H1 (cell line): ENCODE measurements at regions not wholly inside any gene's neighbourhood (a gene's known extent, or its start where the extent isn't known, plus 50 kb on each side); places are given as distances from the start of the nearest gene placed in this dataset.

Experiments
- CTCF ChIA-PET: fragments of 300-600 bp; sonication (Branson Sonifier 250); formaldehyde crosslinking; loops from one replicate; lab custom pipeline; 2021; ENCODE audit not compliant: partially characterized antibody; lab: Charles Lee
- POLR2A ChIA-PET: fragments of 300-600 bp; sonication (Branson Sonifier 250); formaldehyde crosslinking; loops from one replicate; lab custom pipeline; 2021; ENCODE audit warnings: inconsistent platforms; ENCODE audit not compliant: partially characterized antibody; lab: Charles Lee
- DNase-seq, 2 experiments: peaks; one replicate each; pipeline versions ENCODE4 v3.0.0 to v3.0.0-alpha.2; 2010 to 2022; ENCODE audit warnings: low spot score in 2 of 2, low read depth in 1 of 2, mixed read lengths in 1 of 2
- FAIRE-seq: peaks from 2 replicates; lab custom pipeline; 2011; peaks lifted over from hg19 to GRCh38; lab: Jason Lieb, UNC
- H2AFZ ChIP-seq: 2 replicates; pipeline ENCODE4 v1.8.1; 2012; ENCODE audit warnings: low read length, inconsistent platforms
- H2AK5ac ChIP-seq: 2 replicates; pipeline ENCODE4 v1.6.1; 2013; ENCODE audit warnings: low read depth, low read length
- H2BK120ac ChIP-seq: replicated peaks from 2 replicates; pipeline ENCODE3; 2013; ENCODE audit warnings: low read depth, low read length, inconsistent platforms
- H2BK12ac ChIP-seq: 2 replicates; pipeline ENCODE4 v1.6.1; 2013; ENCODE audit warnings: low read depth, low read length
- H2BK15ac ChIP-seq: 2 replicates; pipeline ENCODE4 v1.6.1; 2013; ENCODE audit warnings: low read length
- H2BK20ac ChIP-seq: 2 replicates; pipeline ENCODE4 v1.6.1; 2013; ENCODE audit warnings: low read length
- H2BK5ac ChIP-seq: 2 replicates; pipeline ENCODE4 v1.6.1; 2013; ENCODE audit warnings: low read depth, low read length
- H3K14ac ChIP-seq: 2 replicates; pipeline ENCODE4 v1.6.1; 2013; ENCODE audit warnings: inconsistent platforms; ENCODE audit not compliant: insufficient read length
- H3K18ac ChIP-seq: 2 replicates; pipeline ENCODE4 v1.6.1; 2013; ENCODE audit warnings: low read length; ENCODE audit errors: extremely low read depth
- H3K23ac ChIP-seq: 2 replicates; pipeline ENCODE4 v1.6.1; 2013; ENCODE audit warnings: inconsistent platforms; ENCODE audit not compliant: insufficient read length
- H3K23me2 ChIP-seq: 2 replicates; pipeline ENCODE4 v1.6.1; 2013; ENCODE audit warnings: low read depth, low read length
- H3K27ac ChIP-seq: 2 replicates; pipeline ENCODE4 v1.6.1; 2011; ENCODE audit warnings: low read depth, low read length, inconsistent platforms
- H3K27me3 ChIP-seq, 4 experiments: replicated peaks in 1 of 4; 1 replicate in 1 of 4; 2 replicates in 3 of 4; pipeline versions ENCODE4 v1.6.1 to v1.8.1; 2011 to 2013; ENCODE audit warnings: low read length in 3 of 4, mild to moderate bottlenecking in 3 of 4, inconsistent platforms in 2 of 4, mixed read lengths in 2 of 4, moderate library complexity in 1 of 4; ENCODE audit not compliant: control insufficient read depth in 3 of 4, insufficient read depth in 3 of 4; ENCODE audit errors: extremely low read depth in 1 of 4
- H3K36me3 ChIP-seq, 4 experiments: 2 replicates each; pipeline versions ENCODE4 v1.6.1 to v1.8.1; 2011 to 2013; ENCODE audit warnings: mild to moderate bottlenecking in 4 of 4, low read length in 3 of 4, moderate library complexity in 2 of 4, control low read depth in 1 of 4, inconsistent platforms in 1 of 4; ENCODE audit not compliant: insufficient read depth in 4 of 4, control insufficient read depth in 2 of 4
- H3K4ac ChIP-seq: replicated peaks from 2 replicates; pipeline ENCODE3; 2013; ENCODE audit warnings: low read length, low read depth, mixed read lengths, inconsistent platforms; ENCODE audit not compliant: insufficient read length
- H3K4me1 ChIP-seq, 4 experiments: replicated peaks in 1 of 4; 1 replicate in 1 of 4; 2 replicates in 3 of 4; pipeline versions ENCODE4 v1.6.1 to v1.8.1; 2011 to 2013; ENCODE audit warnings: low read length in 3 of 4, inconsistent platforms in 2 of 4, mixed read lengths in 1 of 4; ENCODE audit not compliant: insufficient read depth in 4 of 4, control insufficient read depth in 3 of 4
- H3K4me2 ChIP-seq, 2 experiments: 2 replicates each; pipeline versions ENCODE4 v1.6.1 to v1.8.1; 2011 to 2013; ENCODE audit warnings: low read depth in 2 of 2, low read length in 2 of 2, control low read depth in 1 of 2, inconsistent platforms in 1 of 2, mild to moderate bottlenecking in 1 of 2; ENCODE audit not compliant: insufficient read depth in 1 of 2
- H3K4me3 ChIP-seq, 4 experiments: fragments of 200-600, 300-600 bp in 1 of 4; sonication (generic), shearing (Covaris generic), sonication (Bioruptor Twin) in 1 of 4; 2 replicates each; pipeline versions ENCODE4 v1.5.1 to v1.8.1; 2011 to 2016; ENCODE audit warnings: low read length in 4 of 4, low read depth in 3 of 4, control low read depth in 2 of 4, inconsistent platforms in 2 of 4, mild to moderate bottlenecking in 2 of 4, mixed read lengths in 1 of 4, moderate library complexity in 1 of 4; ENCODE audit not compliant: insufficient read depth in 2 of 4; ENCODE audit errors: extremely low read depth in 1 of 4
- H3K56ac ChIP-seq: replicated peaks from 2 replicates; pipeline ENCODE3; 2013; ENCODE audit warnings: low read depth, mild to moderate bottlenecking, mixed read lengths, low read length, inconsistent platforms; ENCODE audit not compliant: insufficient read length
- H3K79me1 ChIP-seq: 2 replicates; pipeline ENCODE4 v1.6.1; 2013; ENCODE audit warnings: low read depth, low read length, control low read depth
- H3K79me2 ChIP-seq, 2 experiments: 2 replicates each; pipeline versions ENCODE4 v1.6.1 to v1.8.1; 2012 to 2013; ENCODE audit warnings: low read length in 2 of 2, mild to moderate bottlenecking in 2 of 2, inconsistent platforms in 1 of 2; ENCODE audit not compliant: insufficient read depth in 2 of 2, control insufficient read depth in 1 of 2
- H3K9ac ChIP-seq, 4 experiments: replicated peaks in 1 of 4; 1 replicate in 1 of 4; 2 replicates in 3 of 4; pipeline versions ENCODE4 v1.6.1 to v1.8.1; 2011 to 2013; ENCODE audit warnings: low read depth in 3 of 4, low read length in 3 of 4, control low read depth in 2 of 4, mild to moderate bottlenecking in 2 of 4, moderate library complexity in 2 of 4, inconsistent platforms in 1 of 4; ENCODE audit errors: extremely low read depth in 1 of 4
- H3K9me3 ChIP-seq, 2 experiments: 2 replicates each; pipeline versions ENCODE4 v1.6.1 to v1.8.1; 2012 to 2013; ENCODE audit warnings: mild to moderate bottlenecking in 2 of 2, moderate library complexity in 2 of 2, control low read depth in 1 of 2, inconsistent platforms in 1 of 2, low read depth in 1 of 2, low read length in 1 of 2, mixed read lengths in 1 of 2; ENCODE audit not compliant: insufficient read depth in 2 of 2
- H4K20me1 ChIP-seq, 2 experiments: replicated peaks in 1 of 2; 2 replicates each; pipeline versions ENCODE3 to v1.8.1; 2011 to 2013; ENCODE audit warnings: inconsistent platforms in 2 of 2, low read length in 2 of 2, mild to moderate bottlenecking in 1 of 2; ENCODE audit not compliant: insufficient read depth in 2 of 2, control insufficient read depth in 1 of 2
- H4K5ac ChIP-seq: 2 replicates; pipeline ENCODE4 v1.6.1; 2013; ENCODE audit warnings: low read length, low read depth, mixed read lengths, inconsistent platforms; ENCODE audit not compliant: insufficient read length
- H4K8ac ChIP-seq: 2 replicates; pipeline ENCODE4 v1.8.0; 2013; ENCODE audit warnings: mild to moderate bottlenecking, moderate library complexity, low read length, inconsistent platforms; ENCODE audit not compliant: insufficient read depth; ENCODE audit errors: extremely low read depth
- H4K91ac ChIP-seq: replicated peaks from 2 replicates; pipeline ENCODE3; 2013; ENCODE audit warnings: low read length, mixed read lengths, inconsistent platforms; ENCODE audit not compliant: insufficient read length
- BCL11A ChIP-seq, 2 experiments: IDR thresholded peaks; one replicate each; pipeline ENCODE4 v1.6.1; 2011; ENCODE audit warnings: low read depth in 2 of 2, low read length in 2 of 2, mild to moderate bottlenecking in 2 of 2
- EP300 ChIP-seq, 2 experiments: IDR thresholded peaks; 1 replicate in 1 of 2; 2 replicates in 1 of 2; pipeline ENCODE4 v1.6.1; 2011 to 2012; ENCODE audit warnings: low read depth in 2 of 2, low read length in 2 of 2, mild to moderate bottlenecking in 2 of 2, borderline replicate concordance in 1 of 2, inconsistent platforms in 1 of 2, moderate library complexity in 1 of 2
- JUN ChIP-seq: IDR thresholded peaks from 2 replicates; pipeline ENCODE4 v1.6.1; 2011; ENCODE audit warnings: low read depth, mild to moderate bottlenecking, improper control_type of control experiment, low read length
- RXRA ChIP-seq: IDR thresholded peaks from 2 replicates; pipeline ENCODE4 v1.6.1; 2011; ENCODE audit warnings: low read depth, mild to moderate bottlenecking, low read length, moderate library complexity; ENCODE audit not compliant: insufficient read depth
- SP4 ChIP-seq: IDR thresholded peaks from 2 replicates; pipeline ENCODE4 v1.6.1; 2012; ENCODE audit warnings: low read length, inconsistent platforms
- TEAD4 ChIP-seq: IDR thresholded peaks from 2 replicates; pipeline ENCODE4 v1.6.1; 2012; ENCODE audit warnings: low read depth, low read length, inconsistent platforms, mixed read lengths
- WGBS, 2 experiments: shearing (Covaris generic) in 1 of 2; methylation state at CpG; one replicate each; pipeline versions ENCODE4 v1.1.6 to v1.1.7; 2013 to 2015; ENCODE audit warnings: low lambda C conversion rate in 2 of 2, mixed read lengths in 2 of 2, inconsistent platforms in 1 of 2, low coverage in 1 of 2, missing lambda C conversion rate in 1 of 2; ENCODE audit not compliant: insufficient replicate concordance in 2 of 2, insufficient coverage in 1 of 2, insufficient read length in 1 of 2; ENCODE audit errors: extremely low coverage in 1 of 2, missing lambda C conversion rate in 1 of 2; 5-methylcytosine and 5-hydroxymethylcytosine counted together

DNA sequence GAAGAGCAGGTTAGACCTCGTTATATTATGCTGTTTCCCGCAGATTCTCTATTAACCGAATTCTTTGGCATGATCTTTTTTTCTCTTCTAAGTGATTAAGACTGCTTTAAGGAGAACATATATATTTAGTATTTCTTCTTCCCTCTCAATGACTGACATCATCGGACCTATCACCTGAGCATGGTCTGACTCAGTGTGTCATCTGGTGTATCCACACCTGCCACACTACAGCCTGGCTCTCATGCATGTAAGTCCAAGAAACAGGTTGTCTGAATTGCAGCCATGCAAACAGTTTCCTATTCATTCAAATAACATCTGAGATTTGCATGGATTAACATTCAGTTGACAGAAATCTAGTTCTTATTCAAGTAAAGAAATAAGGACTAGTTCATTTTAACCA, 55.1 kb upstream of the CWC22 start:
- H2BK120ac ChIP-seq, result no peak overlapping the region
- no peak overlapping the region for H3K56ac ChIP-seq
- H3K79me1 ChIP-seq, result no peaks in the 10 kb centered on the region
- no peaks in the 10 kb centered on the region for H3K27me3 ChIP-seq
- H3K4ac ChIP-seq, result no peak overlapping the region
- peaks cover 5 to 15% (median 12%) of the 10 kb centered on the region in 4 experiments for H3K4me1 ChIP-seq
- no peak overlapping the region for H2AFZ ChIP-seq
- no peaks in the 10 kb centered on the region for H3K79me2 ChIP-seq
- no peak overlapping the region for H2BK5ac ChIP-seq
- 78% methylated on average over 4 of the region's 4 CpGs; no CpG with 5 or more reads in 1 of the 2 experiments for WGBS, 2 experiments
- H2BK15ac ChIP-seq, result no peak overlapping the region
- no peak overlapping the region for H3K9ac ChIP-seq
- H3K4me3 ChIP-seq, result no peak overlapping the region
- POLR2A ChIA-PET, result no interaction called here
- no peaks in the 10 kb centered on the region for H4K20me1 ChIP-seq
- no peak for FAIRE-seq
- H3K27ac ChIP-seq, result no peak overlapping the region
- H3K23ac ChIP-seq, result no peak overlapping the region
- H3K4me2 ChIP-seq, result no peak overlapping the region
- CTCF ChIA-PET, result interaction anchor here (0.7 to 2.1 kb wide), 5 partner anchors 12 to 126 kb away, joined by 3 to 10 read pairs (median 4); no protein-coding TSS in a partner anchor
- H3K23me2 ChIP-seq, result no peaks in the 10 kb centered on the region
- no peak overlapping the region for H4K8ac ChIP-seq
- no peak overlapping the region for H4K5ac ChIP-seq
- H3K9me3 ChIP-seq, result no peaks in the 10 kb centered on the region; a peak in 1 of 4 replicates
- no peaks in the 10 kb centered on the region for H3K36me3 ChIP-seq
- no peak overlapping the region for H4K91ac ChIP-seq
- H3K18ac ChIP-seq, result no peak overlapping the region
- DNase-seq, result no peak
- no peak overlapping the region for H3K14ac ChIP-seq
- H2BK20ac ChIP-seq, result no peak overlapping the region
- no peak overlapping the region for H2BK12ac ChIP-seq
- H2AK5ac ChIP-seq, result no peak overlapping the region
- TF ChIP-seq TEAD4 (no peak), EP300 (IDR thresholded peaks at IDR 0.05; ENCODE audit: borderline replicate concordance in 1 of 2, low read depth in 2 of 2, low read length in 2 of 2) (no peak), RXRA (no peak), SP4 (no peak), BCL11A (IDR thresholded peaks at IDR 0.05; ENCODE audit: low read depth in 2 of 2, low read length in 2 of 2) (no peak), JUN (no peak)
